Mesenchymal stem cell (in vitro differentiated cells and primary cell): ENCODE measurements at regions not wholly inside any gene's neighbourhood (a gene's known extent, or its start where the extent isn't known, plus 50 kb on each side); places are given as distances from the start of the nearest gene placed in this dataset.

Source experiments
- DNase-seq: peaks from one replicate; pipeline ENCODE4 v3.0.0-alpha.2; 2013
- H2AFZ ChIP-seq: one replicate; pipeline ENCODE4 v1.6.1; 2013; ENCODE audit warnings: low read depth, mild to moderate bottlenecking, control low read depth, inconsistent platforms, low read length, moderate library complexity
- H2AK5ac ChIP-seq: 2 replicates; pipeline ENCODE4 v1.6.1; 2013; ENCODE audit warnings: low read length, moderate library complexity, mild to moderate bottlenecking, inconsistent platforms; ENCODE audit not compliant: severe bottlenecking
- H2BK120ac ChIP-seq: one replicate; pipeline ENCODE4 v1.6.1; 2013; ENCODE audit warnings: low read depth, mild to moderate bottlenecking, inconsistent platforms, low read length, moderate library complexity
- H2BK12ac ChIP-seq, 2 experiments: one replicate each; pipeline ENCODE4 v1.6.1; 2013; ENCODE audit warnings: inconsistent platforms in 2 of 2, low read length in 2 of 2, mild to moderate bottlenecking in 2 of 2, moderate library complexity in 2 of 2, control low read depth in 1 of 2
- H2BK15ac ChIP-seq: one replicate; pipeline ENCODE4 v1.6.1; 2013; ENCODE audit warnings: mild to moderate bottlenecking, low read depth, inconsistent platforms; ENCODE audit not compliant: poor library complexity, severe bottlenecking
- H2BK5ac ChIP-seq: 2 replicates; pipeline ENCODE4 v1.6.1; 2013; ENCODE audit warnings: low read depth, mild to moderate bottlenecking, low read length, control low read depth, inconsistent platforms; ENCODE audit not compliant: poor library complexity, severe bottlenecking
- H3K14ac ChIP-seq, 2 experiments: one replicate each; pipeline ENCODE4 v1.6.1; 2013; ENCODE audit warnings: inconsistent platforms in 2 of 2, low read length in 2 of 2, control low read depth in 1 of 2, mild to moderate bottlenecking in 1 of 2, moderate library complexity in 1 of 2
- H3K18ac ChIP-seq, 2 experiments: one replicate each; pipeline ENCODE4 v1.6.1; 2013; ENCODE audit warnings: inconsistent platforms in 2 of 2, low read length in 2 of 2, control low read depth in 1 of 2, low read depth in 1 of 2, mild to moderate bottlenecking in 1 of 2
- H3K23ac ChIP-seq, 2 experiments: one replicate each; pipeline ENCODE4 v1.6.1; 2013; ENCODE audit warnings: inconsistent platforms in 2 of 2, low read length in 2 of 2, mild to moderate bottlenecking in 2 of 2, moderate library complexity in 2 of 2, control low read depth in 1 of 2
- H3K27ac ChIP-seq: 2 replicates; pipeline ENCODE4 v1.5.1; 2013; ENCODE audit warnings: mild to moderate bottlenecking, moderate library complexity, low read length, control low read depth, inconsistent platforms; ENCODE audit not compliant: poor library complexity, severe bottlenecking
- H3K27me3 ChIP-seq, 2 experiments: 2 replicates each; pipeline versions ENCODE4 v1.6.1 to v1.7.0; 2013; ENCODE audit warnings: low read length in 2 of 2, mild to moderate bottlenecking in 2 of 2, moderate library complexity in 2 of 2, control low read depth in 1 of 2, inconsistent platforms in 1 of 2; ENCODE audit not compliant: control insufficient read depth in 1 of 2, insufficient read depth in 1 of 2
- H3K36me3 ChIP-seq, 2 experiments: 2 replicates each; pipeline versions ENCODE4 v1.6.1 to v1.7.0; 2013; ENCODE audit warnings: low read length in 2 of 2, control low read depth in 1 of 2, inconsistent platforms in 1 of 2, low read depth in 1 of 2, mild to moderate bottlenecking in 1 of 2; ENCODE audit not compliant: insufficient read depth in 2 of 2, control insufficient read depth in 1 of 2
- H3K4ac ChIP-seq, 2 experiments: one replicate each; pipeline ENCODE4 v1.6.1; 2013; ENCODE audit warnings: inconsistent platforms in 2 of 2, low read length in 2 of 2, mild to moderate bottlenecking in 2 of 2, moderate library complexity in 2 of 2, control low read depth in 1 of 2, low read depth in 1 of 2
- H3K4me1 ChIP-seq: 2 replicates; pipeline ENCODE4 v1.6.1; 2013; ENCODE audit warnings: low read depth, low read length, control low read depth; ENCODE audit not compliant: control insufficient read depth, insufficient read depth
- H3K4me2 ChIP-seq: 2 replicates; pipeline ENCODE4 v1.6.1; 2013; ENCODE audit warnings: low read length, mild to moderate bottlenecking, inconsistent platforms; ENCODE audit not compliant: poor library complexity, severe bottlenecking
- H3K4me3 ChIP-seq, 2 experiments: 2 replicates each; pipeline versions ENCODE4 v1.5.1 to v1.7.0; 2013; ENCODE audit warnings: low read length in 2 of 2, mild to moderate bottlenecking in 2 of 2, control low read depth in 1 of 2, low read depth in 1 of 2; ENCODE audit not compliant: insufficient read depth in 1 of 2
- H3K79me1 ChIP-seq: replicated peaks from 2 replicates; pipeline ENCODE4 v1.6.1; 2013; ENCODE audit warnings: mild to moderate bottlenecking, control low read depth, low read length, inconsistent platforms; ENCODE audit not compliant: poor library complexity, severe bottlenecking
- H3K9ac ChIP-seq: 2 replicates; pipeline ENCODE4 v1.7.0; 2013; ENCODE audit warnings: mild to moderate bottlenecking, low read length, moderate library complexity
- H3K9me3 ChIP-seq: 2 replicates; pipeline ENCODE4 v1.7.0; 2013; ENCODE audit warnings: mild to moderate bottlenecking, low read length; ENCODE audit not compliant: control insufficient read depth
- H4K8ac ChIP-seq: one replicate; pipeline ENCODE4 v1.6.1; 2013; ENCODE audit warnings: inconsistent platforms, mild to moderate bottlenecking, low read length, moderate library complexity
- H4K91ac ChIP-seq: one replicate; pipeline ENCODE4 v1.6.1; 2013; ENCODE audit warnings: mild to moderate bottlenecking, low read length, inconsistent platforms
- WGBS: methylation state at CpG from one replicate; pipeline ENCODE4 v1.1.7; 2013; ENCODE audit warnings: mixed read lengths; 5-methylcytosine and 5-hydroxymethylcytosine counted together

GRCh38 chr4:24160358-24160757, 270.5 kb upstream of the PPARGC1A start:
- Histone ChIP-seq H4K8ac (no peak overlapping the region), H2BK120ac (no peak overlapping the region), H3K4me3 (no peak overlapping the region), H2BK5ac (no peak overlapping the region), H3K4me1 (no peaks in the 10 kb centered on the region), H3K36me3 (no peaks in the 10 kb centered on the region), H2AFZ (no peak overlapping the region), H3K27me3 (no peaks in the 10 kb centered on the region), H2AK5ac (no peak overlapping the region), H3K4me2 (no peak overlapping the region), H2BK12ac (no peak overlapping the region), H2BK15ac (no peak overlapping the region), H3K4ac (no peak overlapping the region), H3K18ac (no peak overlapping the region), H3K79me1 (no peaks in the 10 kb centered on the region), H4K91ac (no peak overlapping the region), H3K9me3 (no peaks in the 10 kb centered on the region), H3K9ac (no peak overlapping the region), H3K14ac (no peak overlapping the region), H3K27ac (no peak overlapping the region), H3K23ac (no peak overlapping the region)
- DNase-seq, result no peak
- WGBS, result no CpG with 5 or more reads among the region's 1 CpG

GRCh38 chr4:24158031-24158430, 268.2 kb upstream of the PPARGC1A start:
- Histone ChIP-seq H3K9me3 (no peaks in the 10 kb centered on the region), H2BK120ac (no peak overlapping the region), H3K23ac (no peak overlapping the region), H2BK12ac (no peak overlapping the region), H2AK5ac (no peak overlapping the region), H3K27me3 (no peaks in the 10 kb centered on the region), H3K4me1 (no peaks in the 10 kb centered on the region), H3K36me3 (no peaks in the 10 kb centered on the region), H3K4ac (no peak overlapping the region), H3K27ac (no peak overlapping the region), H3K18ac (peak overlapping the region in 1 of 2 experiments; percentile 12), H3K14ac (no peak overlapping the region), H4K91ac (no peak overlapping the region), H2AFZ (no peak overlapping the region), H4K8ac (no peak overlapping the region), H3K4me2 (no peak overlapping the region), H2BK15ac (no peak overlapping the region), H3K79me1 (no peaks in the 10 kb centered on the region), H2BK5ac (no peak overlapping the region), H3K4me3 (no peak overlapping the region), H3K9ac (no peak overlapping the region)
- DNase-seq, result no peak
- WGBS, result 96% methylated on average over 1 of the region's 1 CpG

- Histone ChIP-seq H2AFZ (no peak overlapping the region), H3K79me1 (no peaks in the 10 kb centered on the region), H3K9ac (no peak overlapping the region), H3K36me3 (no peaks in the 10 kb centered on the region), H3K27ac (no peak overlapping the region), H3K4me3 (no peak overlapping the region), H2BK120ac (no peak overlapping the region), H3K4me2 (no peak overlapping the region), H3K14ac (no peak overlapping the region), H3K23ac (no peak overlapping the region), H3K18ac (no peak overlapping the region), H2BK12ac (no peak overlapping the region), H2BK5ac (no peak overlapping the region), H3K4ac (no peak overlapping the region), H3K27me3 (no peaks in the 10 kb centered on the region), H4K91ac (no peak overlapping the region), H3K4me1 (no peaks in the 10 kb centered on the region), H3K9me3 (no peaks in the 10 kb centered on the region), H2AK5ac (no peak overlapping the region), H2BK15ac (no peak overlapping the region), H4K8ac (no peak overlapping the region)
- no peak for DNase-seq
- WGBS, result 80% methylated on average over 3 of the region's 3 CpGs
These were observed 260.2 kb upstream of the PPARGC1A start for GRCh38 chr4:24150034-24150433.

- Histone ChIP-seq H2AFZ (no peak overlapping the region), H3K4ac (no peak overlapping the region), H3K18ac (no peak overlapping the region), H3K9ac (no peak overlapping the region), H3K9me3 (no peaks in the 10 kb centered on the region), H3K14ac (no peak overlapping the region), H3K4me3 (no peak overlapping the region), H4K8ac (no peak overlapping the region), H3K4me1 (no peaks in the 10 kb centered on the region), H2BK120ac (no peak overlapping the region), H3K27ac (no peak overlapping the region), H3K4me2 (no peak overlapping the region), H3K79me1 (no peaks in the 10 kb centered on the region), H2AK5ac (no peak overlapping the region), H3K36me3 (no peaks in the 10 kb centered on the region), H2BK12ac (no peak overlapping the region), H3K27me3 (no peaks in the 10 kb centered on the region), H4K91ac (no peak overlapping the region), H2BK5ac (no peak overlapping the region), H3K23ac (no peak overlapping the region), H2BK15ac (no peak overlapping the region)
- no peak for DNase-seq
- WGBS, result 86% methylated on average over 2 of the region's 2 CpGs
These were observed 256.3 kb upstream of the PPARGC1A start for GRCh38 chr4:24146127-24146526.
